WTC11 (cell line): ENCODE measurements at regions not wholly inside any gene's neighbourhood (a gene's known extent, or its start where the extent isn't known, plus 50 kb on each side); places are given as distances from the start of the nearest gene placed in this dataset.
A peak's percentile ranks its signal among the peaks of the same experiment; 100 is the strongest.

Source experiments
- ATAC-seq: fragments of 200-7000 bp; cut with Tn5 transposase; 2 replicates; pipeline ENCODE4 v1.10.0; 2021; ENCODE audit warnings: mild to moderate bottlenecking, moderate library complexity
- CTCF ChIA-PET: fragments of 300-600 bp; sonication (Branson Sonifier 250); formaldehyde crosslinking; loops from one replicate; lab custom pipeline; 2021; ENCODE audit warnings: antibody characterized with exemption; lab: Charles Lee
- POLR2A ChIA-PET: fragments of 350-600 bp; sonication (Branson Sonifier 250); formaldehyde crosslinking; loops from one replicate; lab custom pipeline; 2021; ENCODE audit warnings: antibody characterized with exemption; lab: Charles Lee
- DNase-seq: peaks from one replicate; pipeline ENCODE4 v3.0.0; 2021; ENCODE audit warnings: low spot score
- H3K27ac Mint-ChIP-seq: 2 replicates; pipeline ENCODE4 v1.8.0; 2021; ENCODE audit warnings: mixed read lengths
- H3K27me3 Mint-ChIP-seq: 2 replicates; pipeline ENCODE4 v1.8.0; 2021; ENCODE audit warnings: low read depth, mild to moderate bottlenecking, moderate library complexity, mixed read lengths
- H3K36me3 Mint-ChIP-seq: 2 replicates; pipeline ENCODE4 v1.8.0; 2021; ENCODE audit warnings: mixed read lengths
- H3K4me1 Mint-ChIP-seq: 2 replicates; pipeline ENCODE4 v1.8.0; 2022; ENCODE audit warnings: mixed read lengths
- H3K4me3 Mint-ChIP-seq: 2 replicates; pipeline ENCODE4 v1.8.0; 2021; ENCODE audit warnings: mild to moderate bottlenecking, moderate library complexity, mixed read lengths
- H3K9me3 Mint-ChIP-seq: 2 replicates; pipeline ENCODE4 v1.8.0; 2021; ENCODE audit warnings: mixed read lengths
- CBFB ChIP-seq: sonication (generic); formaldehyde crosslinking; IDR thresholded peaks from 2 replicates; pipeline ENCODE4 v1.8.1; 2022; ENCODE audit warnings: mild to moderate bottlenecking, low read depth, missing genetic modification reagents
- CREB1 ChIP-seq: sonication (generic); formaldehyde crosslinking; IDR thresholded peaks from 2 replicates; pipeline ENCODE4 v1.8.0; 2023; ENCODE audit warnings: mild to moderate bottlenecking, missing genetic modification reagents
- CREM ChIP-seq: sonication (generic); formaldehyde crosslinking; IDR thresholded peaks from 2 replicates; pipeline ENCODE4 v1.8.1; 2022; ENCODE audit warnings: mild to moderate bottlenecking, missing genetic modification reagents, moderate library complexity
- CTCF ChIP-seq: fragments of 200-600 bp; IDR thresholded peaks from 2 replicates; pipeline ENCODE4 v1.8.0; 2022; ENCODE audit warnings: antibody characterized with exemption
- ETV6 ChIP-seq: sonication (generic); formaldehyde crosslinking; IDR thresholded peaks from 2 replicates; pipeline ENCODE4 v1.8.1; 2022; ENCODE audit warnings: mild to moderate bottlenecking, missing genetic modification reagents
- IRF2 ChIP-seq: sonication (generic); formaldehyde crosslinking; IDR thresholded peaks from 2 replicates; pipeline ENCODE4 v1.8.0; 2022; ENCODE audit warnings: low read depth, missing genetic modification reagents, borderline replicate concordance
- JAZF1 ChIP-seq: fragments of 250-450 bp; sonication (Bioruptor Pico); IDR thresholded peaks from 2 replicates; pipeline ENCODE4 v1.9.0; 2021; ENCODE audit warnings: moderate library complexity, mild to moderate bottlenecking, inconsistent platforms
- MLX ChIP-seq: sonication (generic); formaldehyde crosslinking; IDR thresholded peaks from 2 replicates; pipeline ENCODE4 v1.8.1; 2023; ENCODE audit warnings: mild to moderate bottlenecking, missing genetic modification reagents, moderate library complexity
- MXD4 ChIP-seq: fragments of 250-450 bp; sonication (Bioruptor Pico); IDR thresholded peaks from 2 replicates; pipeline ENCODE4 v1.8.0; 2021; ENCODE audit warnings: mild to moderate bottlenecking, moderate library complexity, borderline replicate concordance
- NFE2L1 ChIP-seq: sonication (generic); formaldehyde crosslinking; IDR thresholded peaks from 2 replicates; pipeline ENCODE4 v1.8.1; 2023; ENCODE audit warnings: missing genetic modification reagents
- PRRX2 ChIP-seq: fragments of 250-450 bp; sonication (Bioruptor Pico); IDR thresholded peaks from 2 replicates; pipeline ENCODE4 v1.8.0; 2021; ENCODE audit warnings: mild to moderate bottlenecking
- SMAD3 ChIP-seq: sonication (generic); formaldehyde crosslinking; IDR thresholded peaks from 2 replicates; pipeline ENCODE4 v1.8.0; 2022; ENCODE audit warnings: missing genetic modification reagents, mild to moderate bottlenecking, borderline replicate concordance
- SMAD4 ChIP-seq: sonication (generic); formaldehyde crosslinking; IDR thresholded peaks from 2 replicates; pipeline ENCODE4 v1.8.0; 2022; ENCODE audit warnings: mild to moderate bottlenecking, missing genetic modification reagents
- STAT6 ChIP-seq: sonication (generic); formaldehyde crosslinking; conservative IDR thresholded peaks from 2 replicates; pipeline ENCODE4 v1.8.1; 2023; ENCODE audit warnings: mild to moderate bottlenecking, low read depth, missing genetic modification reagents, moderate library complexity
- TCF7 ChIP-seq: sonication (generic); formaldehyde crosslinking; IDR thresholded peaks from 2 replicates; pipeline ENCODE4 v1.8.0; 2022; ENCODE audit warnings: mild to moderate bottlenecking, low read depth, missing genetic modification reagents, moderate library complexity
- TEAD4 ChIP-seq: sonication (generic); formaldehyde crosslinking; IDR thresholded peaks from 2 replicates; pipeline ENCODE4 v1.8.0; 2022; ENCODE audit warnings: mild to moderate bottlenecking, missing genetic modification reagents
- USF1 ChIP-seq: sonication (generic); formaldehyde crosslinking; IDR thresholded peaks from 2 replicates; pipeline ENCODE4 v1.8.0; 2022; ENCODE audit warnings: mild to moderate bottlenecking, missing genetic modification reagents
- ZBTB21 ChIP-seq: sonication (generic); formaldehyde crosslinking; IDR thresholded peaks from 2 replicates; pipeline ENCODE4 v1.8.1; 2023; ENCODE audit warnings: mild to moderate bottlenecking, missing genetic modification reagents, borderline replicate concordance
- ZBTB43 ChIP-seq: sonication (generic); formaldehyde crosslinking; IDR thresholded peaks from 2 replicates; pipeline ENCODE4 v1.8.1; 2023; ENCODE audit warnings: mild to moderate bottlenecking, missing genetic modification reagents
- ZNF121 ChIP-seq: sonication (generic); formaldehyde crosslinking; IDR thresholded peaks from 2 replicates; pipeline ENCODE4 v1.8.0; 2023; ENCODE audit warnings: missing genetic modification reagents
- ZNF263 ChIP-seq: sonication (generic); formaldehyde crosslinking; IDR thresholded peaks from 2 replicates; pipeline ENCODE4 v1.8.1; 2022; ENCODE audit warnings: low read depth, mild to moderate bottlenecking, moderate library complexity, missing genetic modification reagents
- ZNF281 ChIP-seq: sonication (generic); formaldehyde crosslinking; IDR thresholded peaks from 2 replicates; pipeline ENCODE4 v1.8.0; 2023; ENCODE audit warnings: mild to moderate bottlenecking, missing genetic modification reagents
- ZNF512 ChIP-seq: sonication (generic); formaldehyde crosslinking; IDR thresholded peaks from 2 replicates; pipeline ENCODE4 v1.8.1; 2022; ENCODE audit warnings: missing genetic modification reagents, borderline replicate concordance

GRCh38 chr13:72062566-72062965 is 195.6 kb upstream of the DACH1 start (continued):
- TF ChIP-seq STAT6 (CRISPR knock-in tag) (no peak), ETV6 (peak; percentile 34; the same call in 1 of the 2 replicates), SMAD3 (CRISPR knock-in tag) (0 out of 2 replicates have a peak, but pooled peaks have one; percentile 54), ZNF512 (CRISPR knock-in tag) (no peak), ZNF121 (CRISPR knock-in tag) (peak; percentile 75; the same call in 1 of the 2 replicates)
- TF ChIP-seq, all 79 proteins: peak for 5

- ATAC-seq, result no peak
- peaks cover 10% of the 10 kb centered on the region for H3K36me3 Mint-ChIP-seq
- peaks cover 37% of the 10 kb centered on the region for H3K9me3 Mint-ChIP-seq
- no peak for DNase-seq
- ChIA-PET CTCF (interaction anchor here (0.6 kb wide), 1 partner anchor 41 kb away, joined by 3 read pairs; no protein-coding TSS in a partner anchor), POLR2A (interaction anchor here (0.6 kb wide), 1 partner anchor 663 kb away, joined by 6 read pairs; no protein-coding TSS in a partner anchor)
- no peak overlapping the region for H3K27ac Mint-ChIP-seq
- no peak overlapping the region for H3K4me3 Mint-ChIP-seq
- TF ChIP-seq USF1 (CRISPR knock-in tag), result no peak
- no peak for TF ChIP-seq NFE2L1
- TF ChIP-seq MLX (CRISPR knock-in tag), result no peak
- TF ChIP-seq TEAD4 (CRISPR knock-in tag), result no peak
- TF ChIP-seq MXD4 (CRISPR knock-in tag), result no peak
- TF ChIP-seq PRRX2 (CRISPR knock-in tag), result no peak
- TF ChIP-seq ZBTB43 (CRISPR knock-in tag), result no peak
- no peak for TF ChIP-seq IRF2 (CRISPR knock-in tag)
- no peak for TF ChIP-seq CTCF
- no peak for TF ChIP-seq ZBTB21
- peaks cover 34% of the 10 kb centered on the region for H3K27me3 Mint-ChIP-seq
- H3K4me1 Mint-ChIP-seq, result peaks cover 29% of the 10 kb centered on the region
These were observed 194.6 kb upstream of the DACH1 start for GRCh38 chr13:72061613-72062012.

- Mint-ChIP-seq H3K36me3 (no peaks in the 10 kb centered on the region), H3K4me1 (peaks cover 5% of the 10 kb centered on the region), H3K9me3 (peaks cover 32% of the 10 kb centered on the region), H3K27ac (no peak overlapping the region), H3K4me3 (no peak overlapping the region), H3K27me3 (no peaks in the 10 kb centered on the region)
- DNase-seq (no peak), ATAC-seq (no peak)
- CTCF ChIA-PET, result no interaction called here
- POLR2A ChIA-PET, result no interaction called here
- TF ChIP-seq PRRX2 (CRISPR knock-in tag) (no peak), CREM (CRISPR knock-in tag) (no peak), ZNF263 (CRISPR knock-in tag) (no peak), TCF7 (CRISPR knock-in tag) (no peak), JAZF1 (no peak), CBFB (CRISPR knock-in tag) (no peak), MXD4 (CRISPR knock-in tag) (no peak), CREB1 (CRISPR knock-in tag) (no peak), ZNF281 (CRISPR knock-in tag) (no peak), SMAD4 (CRISPR knock-in tag) (no peak)
These were observed 183.2 kb upstream of the DACH1 start for GRCh38 chr13:72050251-72050650.
